GM19043 (cell line): ENCODE measurements at regions not wholly inside any gene's neighbourhood (a gene's known extent, or its start where the extent isn't known, plus 50 kb on each side); places are given as distances from the start of the nearest gene placed in this dataset.

Experiments used
- ATAC-seq: cut with Tn5 transposase; IDR thresholded peaks from one replicate; pipeline ENCODE4 v1.9.1; 2021; ENCODE audit warnings: low read depth; ENCODE audit not compliant: unreplicated experiment

GRCh38 chr4:148831945-148832344 lies 389.7 kb upstream of the NR3C2 start:
- no peak for ATAC-seq

- no peak for ATAC-seq
Observed at GRCh38 chr4:148828291-148828690, 386.1 kb upstream of the NR3C2 start.

- ATAC-seq: no peak
Observed at GRCh38 chr4:148827781-148828180, 385.6 kb upstream of the NR3C2 start.

GRCh38 chr4:148823419-148823769 lies 381.2 kb upstream of the NR3C2 start:
- ATAC-seq: no peak

GRCh38 chr4:148822572-148823418 lies 380.6 kb upstream of the NR3C2 start:
- no peak for ATAC-seq

GRCh38 chr4:148814030-148814429 lies 371.8 kb upstream of the NR3C2 start:
- ATAC-seq: no peak

GRCh38 chr4:148813289-148813688 lies 371.1 kb upstream of the NR3C2 start:
- ATAC-seq: no peak

GRCh38 chr4:148812101-148812500 lies 369.9 kb upstream of the NR3C2 start:
- ATAC-seq: no peak

- no peak for ATAC-seq
Observed at GRCh38 chr4:148810461-148810860, 368.2 kb upstream of the NR3C2 start.

GRCh38 chr4:148808416-148808815 lies 366.2 kb upstream of the NR3C2 start:
- ATAC-seq: no peak

GRCh38 chr4:148800940-148801339 lies 358.7 kb upstream of the NR3C2 start:
- ATAC-seq: no peak

GRCh38 chr4:148800336-148800885 lies 358.2 kb upstream of the NR3C2 start:
- ATAC-seq: no peak

GRCh38 chr4:148795156-148795864 lies 353.1 kb upstream of the NR3C2 start:
- no peak for ATAC-seq

- no peak for ATAC-seq
Observed at GRCh38 chr4:148793221-148793620, 351.0 kb upstream of the NR3C2 start.

GRCh38 chr4:148790691-148791090 lies 348.5 kb upstream of the NR3C2 start:
- ATAC-seq: no peak

GRCh38 chr4:148790246-148790645 lies 348.0 kb upstream of the NR3C2 start:
- ATAC-seq: no peak

- no peak for ATAC-seq
Observed at GRCh38 chr4:148787831-148788477, 345.7 kb upstream of the NR3C2 start.

GRCh38 chr4:148787285-148787684 lies 345.1 kb upstream of the NR3C2 start:
- no peak for ATAC-seq

GRCh38 chr4:148786699-148787098 lies 344.5 kb upstream of the NR3C2 start:
- no peak for ATAC-seq

GRCh38 chr4:148782284-148782683 lies 340.1 kb upstream of the NR3C2 start:
- no peak for ATAC-seq

GRCh38 chr4:148780426-148781005 lies 338.3 kb upstream of the NR3C2 start:
- no peak for ATAC-seq
